Vagina (tissue), 2 donors: ENCODE measurements at regions not wholly inside any gene's neighbourhood (a gene's known extent, or its start where the extent isn't known, plus 50 kb on each side); places are given as distances from the start of the nearest gene placed in this dataset.
A peak's percentile ranks its signal among the peaks of the same experiment; 100 is the strongest.
"Not testable (repeated sequence)": the region's sequence is repeated elsewhere in the genome, so short reads cannot be mapped to it uniquely, and the experiment has no call there.

Experiments used
- DNase-seq, 2 donors: peaks; one replicate each; pipeline ENCODE4 v3.0.0-alpha.2; 2017; ENCODE audit errors: extremely low spot score in 2 of 2
- H3K27ac ChIP-seq: fragments of 200-600 bp; sonication (generic); one replicate; pipeline ENCODE4 v1.5.1; 2019
- H3K27me3 ChIP-seq: fragments of 200-600 bp; sonication (generic); one replicate; pipeline ENCODE4 v1.5.1; 2019
- H3K36me3 ChIP-seq, 2 donors: fragments of 200-600 bp; sonication (generic); one replicate each; pipeline ENCODE4 v1.5.1; 2017 to 2019
- H3K4me1 ChIP-seq: fragments of 200-600 bp; sonication (generic); one replicate; pipeline ENCODE4 v1.5.1; 2019
- H3K4me3 ChIP-seq, 2 donors: fragments of 200-600 bp; sonication (generic); 1 replicate in 1 of 2; 2 replicates in 1 of 2; pipeline ENCODE4 v1.5.1; 2016 to 2019
- H3K9me3 ChIP-seq: fragments of 200-600 bp; sonication (generic); one replicate; pipeline ENCODE4 v1.5.1; 2019
- CTCF ChIP-seq, 3 experiments: fragments of 450-650 bp in 2 of 3; fragments of 200-600 bp in 1 of 3; sonication (generic) in 1 of 3; IDR thresholded peaks; one replicate each; pipeline ENCODE4 v1.5.1; 2017 to 2019; ENCODE audit warnings: antibody characterized with exemption in 3 of 3, mild to moderate bottlenecking in 2 of 3, moderate library complexity in 2 of 3
- POLR2A ChIP-seq, 2 donors: fragments of 450-650 bp; IDR thresholded peaks; one replicate each; pipeline ENCODE4 v1.6.1; 2017; ENCODE audit warnings: antibody characterized with exemption in 2 of 2, mild to moderate bottlenecking in 2 of 2, moderate library complexity in 2 of 2
- POLR2AphosphoS5 ChIP-seq, 2 donors: sonication (generic); formaldehyde crosslinking; IDR thresholded peaks; one replicate each; pipeline ENCODE4 v1.9.0; 2017; ENCODE audit warnings: antibody characterized with exemption in 2 of 2, mild to moderate bottlenecking in 2 of 2, low read depth in 1 of 2; ENCODE audit not compliant: insufficient read depth in 1 of 2
- intact Hi-C: fragments of 100-400 bp; cut with DNase I; formaldehyde crosslinking; loops from one replicate; pipeline ENCODE4 v1.15.1; 2023

- Histone ChIP-seq H3K27ac (peak overlapping the region; percentile 41), H3K27me3 (no peaks in the 10 kb centered on the region), H3K4me1 (peaks cover 13% of the 10 kb centered on the region), H3K9me3 (no peaks in the 10 kb centered on the region), H3K36me3 (no peaks in the 10 kb centered on the region), H3K4me3 (no peak overlapping the region)
- intact Hi-C loops = no loop called here
- no peak for DNase-seq
- TF ChIP-seq POLR2A (IDR thresholded peaks at IDR 0.05) (no peak), CTCF (IDR thresholded peaks at IDR 0.05) (no peak), POLR2AphosphoS5 (IDR thresholded peaks at IDR 0.05; ENCODE audit: insufficient read depth in 1 of 2, low read depth in 1 of 2) (no peak)
These were observed 217.2 kb upstream of the PRDM1 start for GRCh38 chr6:105868823-105869460.

GRCh38 chr6:105867821-105868220, 218.3 kb upstream of the PRDM1 start:
- Histone ChIP-seq H3K4me3 (no peak overlapping the region), H3K27me3 (no peaks in the 10 kb centered on the region), H3K4me1 (peaks cover 4% of the 10 kb centered on the region), H3K27ac (no peak overlapping the region), H3K36me3 (no peaks in the 10 kb centered on the region), H3K9me3 (no peaks in the 10 kb centered on the region)
- DNase-seq = no peak
- intact Hi-C loops = no loop called here
- no peak for TF ChIP-seq POLR2A (IDR thresholded peaks at IDR 0.05)
- no peak for TF ChIP-seq CTCF (IDR thresholded peaks at IDR 0.05)
- TF ChIP-seq POLR2AphosphoS5 (IDR thresholded peaks at IDR 0.05; ENCODE audit: insufficient read depth in 1 of 2, low read depth in 1 of 2) = no peak

GRCh38 chr6:105867277-105867676, 218.9 kb upstream of the PRDM1 start:
- TF ChIP-seq POLR2A (IDR thresholded peaks at IDR 0.05) = no peak
- TF ChIP-seq CTCF (IDR thresholded peaks at IDR 0.05) = no peak
- TF ChIP-seq POLR2AphosphoS5 (IDR thresholded peaks at IDR 0.05; ENCODE audit: insufficient read depth in 1 of 2, low read depth in 1 of 2) = no peak
- H3K9me3 ChIP-seq = no peaks in the 10 kb centered on the region
- no peak overlapping the region for H3K27ac ChIP-seq
- DNase-seq = no peak
- no peaks in the 10 kb centered on the region for H3K4me1 ChIP-seq
- no peak overlapping the region for H3K4me3 ChIP-seq
- intact Hi-C loops = no loop called here
- H3K27me3 ChIP-seq = no peaks in the 10 kb centered on the region
- H3K36me3 ChIP-seq = no peaks in the 10 kb centered on the region

- no peak for DNase-seq
- no peak for TF ChIP-seq CTCF (IDR thresholded peaks at IDR 0.05)
- TF ChIP-seq POLR2A (IDR thresholded peaks at IDR 0.05) = no peak
- no peak for TF ChIP-seq POLR2AphosphoS5 (IDR thresholded peaks at IDR 0.05; ENCODE audit: insufficient read depth in 1 of 2, low read depth in 1 of 2)
- no peaks in the 10 kb centered on the region for H3K27me3 ChIP-seq
- no peak overlapping the region for H3K27ac ChIP-seq
- no peaks in the 10 kb centered on the region for H3K9me3 ChIP-seq
- H3K4me1 ChIP-seq = no peaks in the 10 kb centered on the region
- intact Hi-C loops = no loop called here
- H3K36me3 ChIP-seq = no peaks in the 10 kb centered on the region
- H3K4me3 ChIP-seq = no peak overlapping the region
These were observed 223.1 kb upstream of the PRDM1 start for GRCh38 chr6:105862936-105863607.

- intact Hi-C loops, H3K27me3 ChIP-seq, H3K27ac ChIP-seq, H3K9me3 ChIP-seq, DNase-seq, H3K36me3 ChIP-seq, H3K4me1 ChIP-seq, H3K4me3 ChIP-seq: not testable (repeated sequence)
These were observed 225.2 kb upstream of the PRDM1 start for GRCh38 chr6:105860927-105861326.
